ENCODE measurements at regions not wholly inside any gene's neighbourhood (a gene's known extent, or its start where the extent isn't known, plus 50 kb on each side); places are given as distances from the start of the nearest gene placed in this dataset.

GRCh38 chr16:14002416-14002990 is 68.6 kb upstream of the MRTFB start:
- H3K9me3 Mint-ChIP-seq = no peaks in the 10 kb centered on the region
- H3K27ac Mint-ChIP-seq = no peak overlapping the region
- no peak for DNase-seq
- H3K4me1 Mint-ChIP-seq = peaks cover 19% of the 10 kb centered on the region
- H3K27me3 Mint-ChIP-seq = peaks cover 2% of the 10 kb centered on the region
- intact Hi-C loops (cut with micrococcal nuclease) = no loop called here
- no peak overlapping the region for H3K4me3 Mint-ChIP-seq
- H3K36me3 Mint-ChIP-seq (ENCODE audit: low read depth) = no peaks in the 10 kb centered on the region

- Mint-ChIP-seq H3K4me1 (peaks cover 17% of the 10 kb centered on the region), H3K27ac (no peak overlapping the region), H3K9me3 (no peaks in the 10 kb centered on the region), H3K36me3 (ENCODE audit: low read depth) (no peaks in the 10 kb centered on the region), H3K4me3 (no peak overlapping the region), H3K27me3 (peaks cover 2% of the 10 kb centered on the region)
- intact Hi-C loops (cut with micrococcal nuclease) = no loop called here
- DNase-seq = no peak
Observed at GRCh38 chr16:14003074-14003570, 68.0 kb upstream of the MRTFB start.

GRCh38 chr16:14004031-14004728 is 66.9 kb upstream of the MRTFB start:
- H3K9me3 Mint-ChIP-seq = no peaks in the 10 kb centered on the region
- H3K4me3 Mint-ChIP-seq = no peak overlapping the region
- intact Hi-C loops (cut with micrococcal nuclease) = no loop called here
- no peak overlapping the region for H3K27ac Mint-ChIP-seq
- DNase-seq = no peak
- peaks cover 12% of the 10 kb centered on the region for H3K4me1 Mint-ChIP-seq
- H3K27me3 Mint-ChIP-seq = peaks cover 3% of the 10 kb centered on the region
- H3K36me3 Mint-ChIP-seq (ENCODE audit: low read depth) = no peaks in the 10 kb centered on the region

- Mint-ChIP-seq H3K9me3 (no peaks in the 10 kb centered on the region), H3K36me3 (ENCODE audit: low read depth) (no peaks in the 10 kb centered on the region), H3K27ac (no peak overlapping the region), H3K27me3 (peaks cover 9% of the 10 kb centered on the region), H3K4me3 (no peak overlapping the region), H3K4me1 (peaks cover 12% of the 10 kb centered on the region)
- DNase-seq = no peak
- intact Hi-C loops (cut with micrococcal nuclease) = no loop called here
Observed at GRCh38 chr16:14004729-14005315, 66.3 kb upstream of the MRTFB start.

GRCh38 chr16:14005335-14005734 is 65.8 kb upstream of the MRTFB start:
- Mint-ChIP-seq H3K36me3 (ENCODE audit: low read depth) (no peaks in the 10 kb centered on the region), H3K4me1 (peaks cover 12% of the 10 kb centered on the region), H3K27ac (no peak overlapping the region), H3K4me3 (no peak overlapping the region), H3K27me3 (peaks cover 10% of the 10 kb centered on the region), H3K9me3 (no peaks in the 10 kb centered on the region)
- intact Hi-C loops (cut with micrococcal nuclease) = no loop called here
- DNase-seq = no peak

- no peak overlapping the region for H3K4me3 Mint-ChIP-seq
- no peaks in the 10 kb centered on the region for H3K9me3 Mint-ChIP-seq
- intact Hi-C loops (cut with micrococcal nuclease) = no loop called here
- peaks cover 12% of the 10 kb centered on the region for H3K27me3 Mint-ChIP-seq
- no peaks in the 10 kb centered on the region for H3K36me3 Mint-ChIP-seq (ENCODE audit: low read depth)
- H3K27ac Mint-ChIP-seq = no peak overlapping the region
- DNase-seq = no peak
- peaks cover 10% of the 10 kb centered on the region for H3K4me1 Mint-ChIP-seq
Observed at GRCh38 chr16:14007450-14007849, 63.7 kb upstream of the MRTFB start.

GRCh38 chr16:14011001-14011400 is 60.1 kb upstream of the MRTFB start:
- Mint-ChIP-seq H3K9me3 (no peaks in the 10 kb centered on the region), H3K4me3 (no peak overlapping the region), H3K4me1 (peaks cover 3% of the 10 kb centered on the region), H3K27me3 (peaks cover 15% of the 10 kb centered on the region), H3K36me3 (ENCODE audit: low read depth) (no peaks in the 10 kb centered on the region), H3K27ac (no peak overlapping the region)
- DNase-seq = no peak
- intact Hi-C loops (cut with micrococcal nuclease) = no loop called here

GRCh38 chr16:14011846-14012245 is 59.3 kb upstream of the MRTFB start:
- H3K4me1 Mint-ChIP-seq = peaks cover 3% of the 10 kb centered on the region
- no peak for DNase-seq
- H3K4me3 Mint-ChIP-seq = no peak overlapping the region
- H3K27me3 Mint-ChIP-seq = peaks cover 15% of the 10 kb centered on the region
- no peaks in the 10 kb centered on the region for H3K36me3 Mint-ChIP-seq (ENCODE audit: low read depth)
- no peaks in the 10 kb centered on the region for H3K9me3 Mint-ChIP-seq
- H3K27ac Mint-ChIP-seq = peak overlapping the region; percentile 44
- intact Hi-C loops (cut with micrococcal nuclease) = no loop called here

- H3K27me3 Mint-ChIP-seq = peaks cover 15% of the 10 kb centered on the region
- H3K4me1 Mint-ChIP-seq = no peaks in the 10 kb centered on the region
- no peak overlapping the region for H3K27ac Mint-ChIP-seq
- no peak for DNase-seq
- H3K4me3 Mint-ChIP-seq = no peak overlapping the region
- intact Hi-C loops (cut with micrococcal nuclease) = no loop called here
- no peaks in the 10 kb centered on the region for H3K36me3 Mint-ChIP-seq (ENCODE audit: low read depth)
- H3K9me3 Mint-ChIP-seq = no peaks in the 10 kb centered on the region
Observed at GRCh38 chr16:14013145-14013570, 58.0 kb upstream of the MRTFB start.

GRCh38 chr16:14013571-14014283 is 57.4 kb upstream of the MRTFB start:
- Mint-ChIP-seq H3K27ac (no peak overlapping the region), H3K36me3 (ENCODE audit: low read depth) (no peaks in the 10 kb centered on the region), H3K4me3 (no peak overlapping the region), H3K27me3 (peaks cover 15% of the 10 kb centered on the region), H3K9me3 (no peaks in the 10 kb centered on the region), H3K4me1 (no peaks in the 10 kb centered on the region)
- no peak for DNase-seq
- intact Hi-C loops (cut with micrococcal nuclease) = no loop called here

- H3K27ac Mint-ChIP-seq = no peak overlapping the region
- H3K36me3 Mint-ChIP-seq (ENCODE audit: low read depth) = no peaks in the 10 kb centered on the region
- no peaks in the 10 kb centered on the region for H3K9me3 Mint-ChIP-seq
- no peak for DNase-seq
- no peaks in the 10 kb centered on the region for H3K4me1 Mint-ChIP-seq
- H3K27me3 Mint-ChIP-seq = peaks cover 14% of the 10 kb centered on the region
- H3K4me3 Mint-ChIP-seq = no peak overlapping the region
- intact Hi-C loops (cut with micrococcal nuclease) = no loop called here
Observed at GRCh38 chr16:14014284-14014625, 56.9 kb upstream of the MRTFB start.

GRCh38 chr16:14015033-14015432 is 56.1 kb upstream of the MRTFB start:
- H3K4me3 Mint-ChIP-seq = no peak overlapping the region
- no peaks in the 10 kb centered on the region for H3K9me3 Mint-ChIP-seq
- H3K36me3 Mint-ChIP-seq (ENCODE audit: low read depth) = no peaks in the 10 kb centered on the region
- H3K4me1 Mint-ChIP-seq = no peaks in the 10 kb centered on the region
- intact Hi-C loops (cut with micrococcal nuclease) = no loop called here
- peaks cover 7% of the 10 kb centered on the region for H3K27me3 Mint-ChIP-seq
- no peak for DNase-seq
- no peak overlapping the region for H3K27ac Mint-ChIP-seq

- no peak for DNase-seq
- peaks cover 7% of the 10 kb centered on the region for H3K27me3 Mint-ChIP-seq
- no peak overlapping the region for H3K4me3 Mint-ChIP-seq
- no peaks in the 10 kb centered on the region for H3K36me3 Mint-ChIP-seq (ENCODE audit: low read depth)
- H3K4me1 Mint-ChIP-seq = no peaks in the 10 kb centered on the region
- intact Hi-C loops (cut with micrococcal nuclease) = no loop called here
- no peak overlapping the region for H3K27ac Mint-ChIP-seq
- no peaks in the 10 kb centered on the region for H3K9me3 Mint-ChIP-seq
Observed at GRCh38 chr16:14015461-14015860, 55.7 kb upstream of the MRTFB start.

- no peak for DNase-seq
- H3K27me3 Mint-ChIP-seq = peaks cover 7% of the 10 kb centered on the region
- H3K9me3 Mint-ChIP-seq = no peaks in the 10 kb centered on the region
- H3K4me1 Mint-ChIP-seq = no peaks in the 10 kb centered on the region
- H3K27ac Mint-ChIP-seq = no peak overlapping the region
- no peak overlapping the region for H3K4me3 Mint-ChIP-seq
- H3K36me3 Mint-ChIP-seq (ENCODE audit: low read depth) = no peaks in the 10 kb centered on the region
- intact Hi-C loops (cut with micrococcal nuclease) = no loop called here
Observed at GRCh38 chr16:14015948-14016347, 55.2 kb upstream of the MRTFB start.
